ENCODE measurements at regions not wholly inside any gene's neighbourhood (a gene's known extent, or its start where the extent isn't known, plus 50 kb on each side); places are given as distances from the start of the nearest gene placed in this dataset.

DNA sequence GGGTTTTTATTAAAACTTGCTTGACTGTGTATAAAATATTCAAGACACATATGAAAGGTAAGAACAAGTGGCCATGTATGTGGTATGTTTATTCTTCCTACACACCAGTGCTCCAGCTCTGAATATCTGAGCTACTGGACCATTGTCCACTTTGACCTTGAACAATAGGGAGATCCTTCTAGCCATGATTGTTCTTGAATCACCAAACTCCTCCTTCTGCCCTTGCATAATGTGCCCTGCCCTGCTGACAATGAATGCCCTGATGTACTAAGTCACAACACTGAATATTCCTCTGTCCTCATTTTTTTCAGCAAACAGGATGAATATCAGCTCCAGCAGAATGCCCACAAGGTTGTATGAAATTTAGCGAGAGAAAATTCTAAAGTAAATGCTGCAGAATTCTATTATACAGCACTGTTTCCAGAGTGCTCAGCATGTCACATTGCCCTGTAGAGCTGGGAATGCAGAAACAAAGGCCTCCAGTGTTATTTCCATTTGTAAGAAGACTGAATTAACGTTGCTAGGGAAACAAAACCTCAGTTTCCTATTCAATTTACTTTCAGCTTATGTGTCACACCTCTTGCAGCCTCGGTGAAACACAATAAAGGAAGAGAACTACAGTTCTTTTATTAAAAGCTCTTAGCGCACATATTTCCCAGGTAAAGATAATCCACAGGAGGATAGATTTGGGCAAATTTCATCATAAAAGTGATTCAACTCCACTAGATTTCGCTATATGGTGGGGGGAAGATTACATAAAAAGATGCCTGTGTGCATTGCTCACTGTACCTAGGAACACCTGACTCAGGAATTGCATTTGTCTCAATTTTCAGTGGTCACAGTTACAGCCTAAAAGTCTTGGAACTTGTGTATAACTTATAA is 187.4 kb upstream of the ATP1B1 start:
- TF ChIP-seq POLR2AphosphoS5 (IDR thresholded peaks at IDR 0.05; ENCODE audit: low read depth, low read length): no peak
- no peak for TF ChIP-seq POLR2A (IDR thresholded peaks at IDR 0.05; ENCODE audit: low read depth, low read length)
